K562 (cell line): ENCODE measurements at regions not wholly inside any gene's neighbourhood (a gene's known extent, or its start where the extent isn't known, plus 50 kb on each side); places are given as distances from the start of the nearest gene placed in this dataset.

Source experiments
- ATAC-seq: fragments of 200-7000 bp; cut with Tn5 transposase; 3 replicates; pipeline ENCODE4 v1.9.1; 2020; ENCODE audit warnings: moderate library complexity
- BruUV-seq: library from RNA; stranded (reverse); fragments of 400-500 nt; replicated peaks from 2 replicates; lab custom pipeline; 2021; lab: Mats Ljungman, UMichigan
- CTCF ChIA-PET: fragments of 300-600 bp; formaldehyde crosslinking; extraction: SDS; loops from one replicate; lab custom pipeline; 2021; ENCODE audit warnings: low intra/inter-chr PET ratio; lab: Yijun Ruan, JAX
- POLR2A ChIA-PET: fragments of 300-600, 350-650 bp; sonication (Branson Sonifier 250); formaldehyde crosslinking; extraction: SDS; loops from one replicate; lab custom pipeline; 2021; ENCODE audit warnings: antibody characterized with exemption, inconsistent platforms; lab: Yijun Ruan, JAX
- DNase-seq, 4 experiments: peaks; one replicate each; pipeline versions ENCODE4 v3.0.0 to v3.0.0-alpha.2; 2011 to 2018; ENCODE audit warnings: low spot score in 3 of 4, mixed read lengths in 3 of 4; ENCODE audit errors: extremely low read depth in 1 of 4
- FAIRE-seq: peaks from 2 replicates; lab custom pipeline; 2011; peaks lifted over from hg19 to GRCh38; lab: Jason Lieb, UNC
- H2AFZ ChIP-seq: 2 replicates; pipeline ENCODE4 v1.6.0; 2011; ENCODE audit warnings: low read depth, low read length, control low read depth, inconsistent platforms
- H3K27ac ChIP-seq: fragments of 200-600 bp; 3 replicates; pipeline ENCODE4 v1.8.0; 2011; ENCODE audit warnings: low read depth, mild to moderate bottlenecking, control low read depth, inconsistent platforms, low read length, moderate library complexity, mixed read lengths; ENCODE audit errors: extremely low read depth
- H3K27me3 ChIP-seq, 2 experiments: fragments of 300-600 bp in 1 of 2; 2 replicates in 1 of 2; 3 replicates in 1 of 2; pipeline versions ENCODE4 v1.6.0 to v1.8.0; 2011; ENCODE audit warnings: inconsistent platforms in 2 of 2, low read length in 2 of 2, mild to moderate bottlenecking in 1 of 2, mixed read lengths in 1 of 2, moderate library complexity in 1 of 2; ENCODE audit not compliant: control insufficient read depth in 2 of 2, insufficient read depth in 2 of 2
- H3K36me3 ChIP-seq: fragments of 300-600 bp; 3 replicates; pipeline ENCODE4 v1.8.0; 2011; ENCODE audit warnings: mild to moderate bottlenecking, low read length, inconsistent platforms; ENCODE audit not compliant: control insufficient read depth, insufficient read depth
- H3K4me1 ChIP-seq, 2 experiments: fragments of 200-600 bp in 1 of 2; replicated peaks in 1 of 2; 2 replicates in 1 of 2; 3 replicates in 1 of 2; pipeline versions ENCODE4 v1.5.1 to v1.8.0; 2011; ENCODE audit warnings: inconsistent platforms in 2 of 2, low read length in 2 of 2, mild to moderate bottlenecking in 1 of 2, mixed read lengths in 1 of 2, moderate library complexity in 1 of 2; ENCODE audit not compliant: control insufficient read depth in 2 of 2, insufficient read depth in 2 of 2
- H3K4me2 ChIP-seq: 2 replicates; pipeline ENCODE4 v1.6.1; 2011; ENCODE audit warnings: low read length, control low read depth, inconsistent platforms, mixed read lengths; ENCODE audit not compliant: insufficient read depth
- H3K4me3 ChIP-seq: fragments of 200-600 bp; sonication (generic), shearing (Covaris generic); 2 replicates; pipeline ENCODE4 v1.5.1; 2016; ENCODE audit warnings: control low read depth, inconsistent platforms
- H3K79me2 ChIP-seq: fragments of 200-600 bp; 3 replicates; pipeline ENCODE4 v1.8.0; 2011; ENCODE audit warnings: low read length, inconsistent platforms; ENCODE audit not compliant: control insufficient read depth, insufficient read depth
- H3K9ac ChIP-seq, 2 experiments: 2 replicates each; pipeline versions ENCODE4 v1.6.0 to v1.6.1; 2011; ENCODE audit warnings: low read depth in 2 of 2, low read length in 2 of 2, control low read depth in 1 of 2, inconsistent platforms in 1 of 2, mild to moderate bottlenecking in 1 of 2, mixed read lengths in 1 of 2; ENCODE audit not compliant: insufficient read depth in 1 of 2
- H3K9me1 ChIP-seq: one replicate; pipeline ENCODE4 v1.6.0; 2011; ENCODE audit warnings: inconsistent platforms, mild to moderate bottlenecking, low read length, moderate library complexity; ENCODE audit not compliant: control insufficient read depth, insufficient read depth
- H3K9me3 ChIP-seq: replicated peaks from 2 replicates; pipeline ENCODE4 v1.5.1; 2011; ENCODE audit warnings: low read depth, low read length, inconsistent platforms; ENCODE audit not compliant: control insufficient read depth, insufficient read depth
- H4K20me1 ChIP-seq: replicated peaks from 2 replicates; pipeline ENCODE4 v1.6.1; 2011; ENCODE audit warnings: low read length, inconsistent platforms, mixed read lengths; ENCODE audit not compliant: control insufficient read depth, insufficient read depth
- CBX8 ChIP-seq: fragments of 200-600 bp; sonication (generic); IDR thresholded peaks from 2 replicates; pipeline ENCODE4 v1.6.1; 2012; ENCODE audit warnings: borderline replicate concordance, mixed run types, low read depth, mild to moderate bottlenecking, moderate library complexity, mixed read lengths, low read length, control low read depth, inconsistent platforms; ENCODE audit not compliant: poor library complexity, severe bottlenecking; ENCODE audit errors: extremely low read depth
- CEBPG ChIP-seq, 3 experiments: fragments of 200-800 bp in 1 of 3; sonication (Bioruptor generic) in 1 of 3; sonication (generic) in 1 of 3; formaldehyde crosslinking in 1 of 3; IDR thresholded peaks in 2 of 3; conservative IDR thresholded peaks in 1 of 3; 2 replicates each; pipeline versions ENCODE4 v1.6.1 to v1.8.0; 2016 to 2022; ENCODE audit warnings: missing compliant biosample characterization in 2 of 3, missing genetic modification characterization in 2 of 3, mild to moderate bottlenecking in 1 of 3, missing genetic modification reagents in 1 of 3
- KLF10 ChIP-seq: fragments of 250-450 bp; sonication (Bioruptor Pico); IDR thresholded peaks from 2 replicates; pipeline ENCODE4 v1.6.1; 2021; ENCODE audit warnings: matching md5 sums
- NR2C2 ChIP-seq, 2 experiments: fragments of 200-800 bp in 1 of 2; sonication (Bioruptor generic) in 1 of 2; sonication (generic) in 1 of 2; formaldehyde crosslinking in 1 of 2; IDR thresholded peaks; 2 replicates each; pipeline versions ENCODE4 v1.6.1 to v1.8.0; 2016 to 2022; ENCODE audit warnings: mild to moderate bottlenecking in 1 of 2, missing compliant biosample characterization in 1 of 2, missing genetic modification characterization in 1 of 2, missing genetic modification reagents in 1 of 2
- YBX1 ChIP-seq: fragments of 450-650 bp; IDR thresholded peaks from 2 replicates; pipeline ENCODE4 v1.7.1; 2016; ENCODE audit warnings: mild to moderate bottlenecking
- ZNF696 ChIP-seq: fragments of 250-450 bp; sonication (Bioruptor Pico); conservative IDR thresholded peaks from 2 replicates; pipeline ENCODE4 v1.4.0; 2020; ENCODE audit warnings: mild to moderate bottlenecking, moderate library complexity
- WGBS: fragments of 100-300 bp; shearing (Covaris generic); methylation state at CpG from one replicate; pipeline ENCODE4 v1.1.6; 2016; ENCODE audit warnings: low coverage, mixed read lengths; ENCODE audit not compliant: insufficient coverage; ENCODE audit errors: missing lambda C conversion rate; 5-methylcytosine and 5-hydroxymethylcytosine counted together
- in situ Hi-C: fragments of 300-500 bp; cut with MboI; formaldehyde crosslinking; loops from 4 replicates; pipeline ENCODE4 v1.15.0; 2018; ENCODE audit warnings: inconsistent platforms, mixed read lengths
- intact Hi-C: fragments of 100-400 bp; cut with micrococcal nuclease; formaldehyde crosslinking; loops from 2 replicates; pipeline ENCODE4 v1.14.2; 2022
- TF ChIP-seq, protein P1 (sequence below), 2 experiments: fragments of 150-350 bp in 1 of 2; IDR thresholded peaks; 2 replicates each; pipeline ENCODE4 v1.6.1; 2012 to 2016; ENCODE audit warnings: low read depth in 2 of 2, low read length in 2 of 2, mild to moderate bottlenecking in 1 of 2, moderate library complexity in 1 of 2
- TF ChIP-seq, protein P2 (sequence below), 2 experiments: fragments of 450-650 bp in 1 of 2; IDR thresholded peaks; 2 replicates each; pipeline ENCODE4 v1.6.1; 2011 to 2017; ENCODE audit warnings: low read depth in 2 of 2, antibody characterized with exemption in 1 of 2, borderline replicate concordance in 1 of 2, low read length in 1 of 2, mild to moderate bottlenecking in 1 of 2, mixed read lengths in 1 of 2; ENCODE audit not compliant: control insufficient read depth in 1 of 2

DNA sequence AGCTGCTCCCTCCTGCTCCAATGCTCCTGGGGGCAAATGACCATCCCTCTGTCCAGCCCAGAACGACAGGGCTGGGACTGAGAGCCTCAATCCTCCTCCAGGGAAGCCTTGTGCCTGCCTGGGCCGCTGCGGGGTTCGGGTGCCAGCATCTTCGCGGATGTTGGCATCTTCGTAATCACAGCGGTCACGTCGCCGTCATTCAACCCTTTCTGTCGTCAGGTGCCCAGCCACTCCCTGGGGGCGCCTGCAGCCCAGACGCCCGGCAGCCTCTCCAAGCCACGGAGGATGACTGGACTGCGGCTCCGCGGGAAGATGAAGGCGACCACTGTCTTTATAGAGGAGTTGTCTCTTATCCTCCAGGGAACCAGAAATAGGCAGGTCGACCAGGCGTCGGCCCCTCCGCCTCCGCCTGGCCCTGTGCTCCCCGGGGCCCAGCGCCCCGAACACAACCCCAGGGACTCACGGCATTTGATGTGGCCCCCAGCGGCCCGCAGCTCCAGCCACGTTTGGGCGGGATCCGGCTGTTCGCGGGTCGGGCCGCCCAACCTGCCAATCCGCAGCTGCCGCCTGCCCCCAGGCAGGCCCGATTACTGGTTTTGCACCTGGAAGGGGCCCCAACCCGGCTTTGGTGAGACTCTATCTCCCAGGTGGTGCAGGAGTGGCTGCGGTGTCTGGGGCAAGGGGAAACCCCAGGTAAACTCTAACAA lies 113.9 kb downstream of the THNSL2 start:
- 3% methylated on average over 30 of the region's 43 CpGs for WGBS
- ChIA-PET POLR2A (interaction anchor here (0.5 kb wide), 1 partner anchor 53 kb away, joined by 3 read pairs; no protein-coding TSS in a partner anchor), CTCF (no interaction called here)
- ATAC-seq, result no peak
- no peaks in the 10 kb centered on the region for H3K79me2 ChIP-seq
- H3K36me3 ChIP-seq, result no peaks in the 10 kb centered on the region
- H3K4me2 ChIP-seq, result no peak overlapping the region
- no peak overlapping the region for H3K4me3 ChIP-seq
- no TSS peak for BruUV-seq
- no peaks in the 10 kb centered on the region for H3K9me3 ChIP-seq
- intact Hi-C loops, result no loop called here
- no peak overlapping the region for H3K27ac ChIP-seq
- H3K9ac ChIP-seq, result no peak overlapping the region; a peak in 1 of 4 replicates
- no peaks in the 10 kb centered on the region for H3K9me1 ChIP-seq
- TF ChIP-seq, protein P1, sequence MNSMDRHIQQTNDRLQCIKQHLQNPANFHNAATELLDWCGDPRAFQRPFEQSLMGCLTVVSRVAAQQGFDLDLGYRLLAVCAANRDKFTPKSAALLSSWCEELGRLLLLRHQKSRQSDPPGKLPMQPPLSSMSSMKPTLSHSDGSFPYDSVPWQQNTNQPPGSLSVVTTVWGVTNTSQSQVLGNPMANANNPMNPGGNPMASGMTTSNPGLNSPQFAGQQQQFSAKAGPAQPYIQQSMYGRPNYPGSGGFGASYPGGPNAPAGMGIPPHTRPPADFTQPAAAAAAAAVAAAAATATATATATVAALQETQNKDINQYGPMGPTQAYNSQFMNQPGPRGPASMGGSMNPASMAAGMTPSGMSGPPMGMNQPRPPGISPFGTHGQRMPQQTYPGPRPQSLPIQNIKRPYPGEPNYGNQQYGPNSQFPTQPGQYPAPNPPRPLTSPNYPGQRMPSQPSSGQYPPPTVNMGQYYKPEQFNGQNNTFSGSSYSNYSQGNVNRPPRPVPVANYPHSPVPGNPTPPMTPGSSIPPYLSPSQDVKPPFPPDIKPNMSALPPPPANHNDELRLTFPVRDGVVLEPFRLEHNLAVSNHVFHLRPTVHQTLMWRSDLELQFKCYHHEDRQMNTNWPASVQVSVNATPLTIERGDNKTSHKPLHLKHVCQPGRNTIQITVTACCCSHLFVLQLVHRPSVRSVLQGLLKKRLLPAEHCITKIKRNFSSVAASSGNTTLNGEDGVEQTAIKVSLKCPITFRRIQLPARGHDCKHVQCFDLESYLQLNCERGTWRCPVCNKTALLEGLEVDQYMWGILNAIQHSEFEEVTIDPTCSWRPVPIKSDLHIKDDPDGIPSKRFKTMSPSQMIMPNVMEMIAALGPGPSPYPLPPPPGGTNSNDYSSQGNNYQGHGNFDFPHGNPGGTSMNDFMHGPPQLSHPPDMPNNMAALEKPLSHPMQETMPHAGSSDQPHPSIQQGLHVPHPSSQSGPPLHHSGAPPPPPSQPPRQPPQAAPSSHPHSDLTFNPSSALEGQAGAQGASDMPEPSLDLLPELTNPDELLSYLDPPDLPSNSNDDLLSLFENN (IDR thresholded peaks at IDR 0.05; ENCODE audit: low read depth in 2 of 2, low read length in 2 of 2), result no peak
- TF ChIP-seq NR2C2 (CRISPR knock-in tag; IDR thresholded peaks at IDR 0.05) (no peak), NR2C2 (tag; IDR thresholded peaks at IDR 0.05) (no peak), ZNF696 (no peak), CEBPG (CRISPR knock-in tag; IDR thresholded peaks at IDR 0.05) (no peak), CEBPG (tag; conservative IDR thresholded peaks at IDR 0.05 in 1 of 2, IDR thresholded peaks at IDR 0.05 in 1 of 2) (no peak), YBX1 (no peak), CBX8 (no peak), KLF10 (CRISPR knock-in tag) (no peak)
- TF ChIP-seq, protein P2, sequence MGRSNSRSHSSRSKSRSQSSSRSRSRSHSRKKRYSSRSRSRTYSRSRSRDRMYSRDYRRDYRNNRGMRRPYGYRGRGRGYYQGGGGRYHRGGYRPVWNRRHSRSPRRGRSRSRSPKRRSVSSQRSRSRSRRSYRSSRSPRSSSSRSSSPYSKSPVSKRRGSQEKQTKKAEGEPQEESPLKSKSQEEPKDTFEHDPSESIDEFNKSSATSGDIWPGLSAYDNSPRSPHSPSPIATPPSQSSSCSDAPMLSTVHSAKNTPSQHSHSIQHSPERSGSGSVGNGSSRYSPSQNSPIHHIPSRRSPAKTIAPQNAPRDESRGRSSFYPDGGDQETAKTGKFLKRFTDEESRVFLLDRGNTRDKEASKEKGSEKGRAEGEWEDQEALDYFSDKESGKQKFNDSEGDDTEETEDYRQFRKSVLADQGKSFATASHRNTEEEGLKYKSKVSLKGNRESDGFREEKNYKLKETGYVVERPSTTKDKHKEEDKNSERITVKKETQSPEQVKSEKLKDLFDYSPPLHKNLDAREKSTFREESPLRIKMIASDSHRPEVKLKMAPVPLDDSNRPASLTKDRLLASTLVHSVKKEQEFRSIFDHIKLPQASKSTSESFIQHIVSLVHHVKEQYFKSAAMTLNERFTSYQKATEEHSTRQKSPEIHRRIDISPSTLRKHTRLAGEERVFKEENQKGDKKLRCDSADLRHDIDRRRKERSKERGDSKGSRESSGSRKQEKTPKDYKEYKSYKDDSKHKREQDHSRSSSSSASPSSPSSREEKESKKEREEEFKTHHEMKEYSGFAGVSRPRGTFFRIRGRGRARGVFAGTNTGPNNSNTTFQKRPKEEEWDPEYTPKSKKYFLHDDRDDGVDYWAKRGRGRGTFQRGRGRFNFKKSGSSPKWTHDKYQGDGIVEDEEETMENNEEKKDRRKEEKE (IDR thresholded peaks at IDR 0.05; ENCODE audit: borderline replicate concordance in 1 of 2, control insufficient read depth in 1 of 2, low read depth in 2 of 2, low read length in 1 of 2), result no peak
- H3K27me3 ChIP-seq, result peaks cover 32 to 43% of the 10 kb centered on the region in 2 experiments
- in situ Hi-C loops, result no loop called here
- no peaks in the 10 kb centered on the region for H4K20me1 ChIP-seq
- peaks cover 0 to 7% of the 10 kb centered on the region in 2 experiments; a peak in 1 of 5 replicates for H3K4me1 ChIP-seq
- no peak for FAIRE-seq
- DNase-seq, result no peak
- H2AFZ ChIP-seq, result no peak overlapping the region
